GM12873 (cell line): ENCODE measurements at regions not wholly inside any gene's neighbourhood (a gene's known extent, or its start where the extent isn't known, plus 50 kb on each side); places are given as distances from the start of the nearest gene placed in this dataset.

ENCODE experiments used
- CTCF ChIP-seq: IDR thresholded peaks from 2 replicates; pipeline ENCODE4 v1.5.1; 2012; ENCODE audit warnings: low read depth, mild to moderate bottlenecking, moderate library complexity, low read length, control low read depth; ENCODE audit not compliant: insufficient read depth; ENCODE audit errors: missing control alignments

DNA sequence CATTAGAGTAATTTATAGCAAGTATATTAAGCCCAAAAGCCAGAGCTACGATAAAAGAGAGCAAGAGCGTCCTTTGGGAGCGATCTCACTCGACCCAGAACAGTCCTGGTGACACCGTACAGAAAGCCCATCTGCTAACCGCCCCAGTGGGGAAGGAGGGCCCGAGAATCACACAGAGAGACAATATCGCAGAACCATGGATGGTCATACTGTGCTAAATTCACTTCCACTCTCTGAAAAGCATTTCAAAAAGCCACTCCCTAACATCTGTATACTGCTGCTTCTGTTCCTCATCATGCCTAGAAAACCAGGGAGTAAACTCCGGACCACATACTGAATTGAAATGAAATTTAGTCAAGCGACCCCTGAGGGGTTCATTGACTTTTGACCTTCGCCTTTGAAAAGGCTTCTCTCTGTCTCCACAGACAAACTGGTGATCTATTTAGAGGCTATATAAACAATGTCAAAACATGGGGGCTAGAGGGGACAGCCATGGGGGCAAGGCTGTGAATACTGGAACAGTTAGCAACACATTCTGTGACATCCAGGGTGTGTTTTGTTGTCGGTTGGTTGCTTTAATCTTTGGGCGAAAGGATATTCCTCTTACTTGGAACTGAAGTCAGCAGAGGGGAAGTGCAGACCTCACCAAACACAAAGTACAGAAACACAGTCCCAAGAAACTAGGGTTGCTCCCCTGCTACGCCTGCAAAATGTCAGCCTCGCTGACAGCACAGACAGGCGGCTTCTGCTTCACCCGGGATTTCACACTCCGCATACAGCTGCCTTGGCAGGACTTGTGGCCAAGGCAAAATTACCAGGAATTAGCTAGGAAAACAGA, 129.0 kb upstream of the RASGEF1B start:
- no peak for TF ChIP-seq CTCF

GRCh38 chr4:81599742-81600380, 128.2 kb upstream of the RASGEF1B start:
- TF ChIP-seq CTCF = no peak

DNA sequence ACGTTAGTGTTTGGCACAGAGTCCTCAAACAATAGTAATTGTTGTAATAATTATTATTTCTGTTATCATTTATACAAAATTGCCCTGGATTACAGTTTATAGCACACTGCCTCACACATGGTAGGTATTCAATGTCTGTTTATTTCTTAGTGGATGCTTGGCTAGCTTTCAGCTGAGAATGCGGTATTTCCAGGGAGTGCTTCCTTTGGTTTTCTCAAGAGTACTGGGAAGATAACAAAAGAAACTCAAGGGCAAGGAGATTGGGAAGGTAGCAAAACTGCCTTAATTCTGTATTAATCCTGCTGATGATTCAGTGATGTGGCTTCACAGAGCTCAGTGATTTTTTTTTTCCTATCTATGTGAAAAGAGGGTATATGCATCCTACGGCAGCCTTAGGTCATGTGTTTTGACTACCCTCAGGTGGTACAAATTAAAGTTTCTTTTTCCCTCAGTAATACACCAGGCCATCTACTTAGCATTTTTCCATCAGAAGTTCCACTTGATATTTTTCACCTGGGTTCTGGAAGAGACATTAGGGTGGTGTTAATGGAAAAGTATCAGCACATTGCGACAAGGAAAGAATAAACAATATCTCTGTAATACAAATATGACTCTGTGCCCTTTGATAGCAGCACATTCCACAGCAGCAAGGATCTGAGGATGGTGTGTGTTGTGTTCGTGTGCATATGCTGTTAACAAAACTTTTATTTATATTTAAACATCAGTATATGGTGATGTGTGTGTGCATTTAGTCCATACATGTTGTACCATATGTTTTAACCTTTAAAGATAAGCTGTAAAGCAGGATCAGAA, 124.3 kb upstream of the RASGEF1B start:
- no peak for TF ChIP-seq CTCF

GRCh38 chr4:81595287-81595686, 123.6 kb upstream of the RASGEF1B start:
- TF ChIP-seq CTCF = no peak

GRCh38 chr4:81594490-81595159, 122.9 kb upstream of the RASGEF1B start:
- no peak for TF ChIP-seq CTCF

DNA sequence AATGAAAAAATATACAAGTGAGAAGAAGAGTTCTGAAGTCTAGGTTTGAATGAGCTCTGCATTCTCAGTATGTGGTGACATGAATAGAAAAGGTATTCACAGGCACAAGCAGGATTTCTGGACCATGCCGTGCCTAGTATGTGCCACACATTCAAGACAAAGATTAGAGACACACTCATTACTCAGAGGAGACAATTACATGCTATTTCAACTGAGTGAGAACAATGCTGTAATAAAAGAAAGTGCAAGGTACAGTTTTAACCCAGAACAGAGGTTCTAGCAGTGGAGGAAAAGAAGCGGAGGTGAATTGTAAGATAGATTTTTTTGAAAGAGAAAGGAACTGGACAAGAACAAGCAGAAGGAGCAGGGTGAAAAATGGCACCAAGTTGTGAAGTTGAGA, 121.0 kb upstream of the RASGEF1B start:
- TF ChIP-seq CTCF = no peak

GRCh38 chr4:81590596-81590995, 118.9 kb upstream of the RASGEF1B start:
- TF ChIP-seq CTCF = no peak
